HG02571 (cell line): ENCODE measurements at regions not wholly inside any gene's neighbourhood (a gene's known extent, or its start where the extent isn't known, plus 50 kb on each side); places are given as distances from the start of the nearest gene placed in this dataset.

Experiments used
- ATAC-seq: cut with Tn5 transposase; IDR thresholded peaks from one replicate; pipeline ENCODE4 v1.9.1; 2021; ENCODE audit warnings: mild to moderate bottlenecking, moderate library complexity; ENCODE audit not compliant: unreplicated experiment

DNA sequence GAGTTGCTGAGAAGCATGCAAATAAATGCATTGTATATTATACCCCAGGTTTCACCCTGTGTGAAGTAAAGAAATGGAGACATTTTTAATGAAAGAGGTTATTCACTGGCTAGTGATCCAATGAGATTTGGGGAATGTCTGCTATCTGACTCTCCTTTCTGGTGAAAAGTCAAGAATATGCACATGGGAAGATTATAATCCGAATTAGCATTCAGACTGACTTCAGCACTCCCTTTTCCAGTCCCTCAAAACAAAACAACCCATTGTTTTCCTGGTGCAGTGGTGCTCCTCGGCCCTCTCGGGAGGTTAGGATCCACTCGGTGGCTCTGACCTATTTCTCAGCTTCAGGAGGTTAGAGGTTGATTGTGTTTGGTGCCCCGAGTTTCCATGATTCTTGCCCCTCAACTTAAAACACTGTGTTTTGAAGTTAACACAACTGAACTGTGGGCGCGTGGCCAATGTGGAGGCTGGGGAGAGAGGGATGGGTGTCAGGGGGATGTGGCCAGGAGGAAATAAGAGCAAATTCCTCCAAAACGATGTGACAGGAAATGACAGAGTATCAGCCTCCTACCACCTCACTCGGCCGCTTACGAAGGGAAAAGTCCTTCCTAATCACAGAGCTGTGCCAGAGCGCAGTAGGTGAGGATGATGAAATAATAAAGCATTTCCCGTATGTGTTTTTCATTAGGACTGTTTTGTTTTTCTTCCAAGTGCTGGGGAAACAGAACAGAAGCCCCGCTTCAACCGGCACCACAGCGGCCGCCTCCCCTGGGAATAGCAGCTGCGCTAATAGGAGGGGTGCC lies 440.1 kb downstream of the MTX2 start:
- no peak for ATAC-seq

DNA sequence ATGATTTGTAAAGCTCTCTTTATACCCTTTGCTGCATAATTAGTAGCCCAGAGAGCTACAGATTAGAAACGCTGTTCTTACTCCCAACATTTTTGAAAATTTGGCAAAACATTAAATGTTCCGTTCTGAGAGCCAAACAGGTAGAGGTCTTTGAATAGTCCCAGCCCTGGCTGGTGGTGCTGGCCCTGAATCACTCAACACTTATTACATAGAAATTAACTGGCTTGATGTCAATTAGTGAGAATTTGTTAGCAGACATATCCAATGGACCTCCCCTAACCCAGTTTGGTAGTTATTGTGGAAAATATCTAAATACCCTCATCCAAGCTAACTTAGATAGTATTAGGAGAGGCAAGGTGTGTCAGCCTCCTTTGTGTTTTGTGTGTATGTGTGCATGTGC lies 440.7 kb downstream of the MTX2 start:
- no peak for ATAC-seq

DNA sequence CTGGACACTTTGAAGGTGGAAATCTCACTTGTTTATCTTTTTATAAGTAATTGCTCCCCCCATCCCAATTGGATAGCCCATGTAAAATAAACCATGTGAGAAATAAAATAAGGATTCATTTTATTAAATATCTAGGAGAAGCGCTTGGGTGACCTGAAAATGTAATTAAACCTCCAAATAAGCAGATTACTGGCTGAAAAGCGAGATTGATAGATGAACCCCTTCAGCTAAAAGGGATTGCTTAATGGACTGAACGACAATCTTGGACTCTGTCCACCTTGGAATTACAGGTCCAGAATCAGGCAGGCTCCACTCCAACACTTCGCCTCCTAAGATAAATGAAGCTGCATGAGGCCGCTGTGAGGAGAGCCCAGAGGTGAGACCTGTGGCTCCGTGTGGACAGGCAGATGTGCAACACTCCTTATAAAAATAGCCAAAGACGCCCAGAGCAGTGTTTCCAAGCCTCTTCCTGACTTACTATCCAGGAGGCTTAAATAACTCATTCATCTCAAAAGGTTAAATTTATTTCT lies 441.5 kb downstream of the MTX2 start:
- no peak for ATAC-seq

DNA sequence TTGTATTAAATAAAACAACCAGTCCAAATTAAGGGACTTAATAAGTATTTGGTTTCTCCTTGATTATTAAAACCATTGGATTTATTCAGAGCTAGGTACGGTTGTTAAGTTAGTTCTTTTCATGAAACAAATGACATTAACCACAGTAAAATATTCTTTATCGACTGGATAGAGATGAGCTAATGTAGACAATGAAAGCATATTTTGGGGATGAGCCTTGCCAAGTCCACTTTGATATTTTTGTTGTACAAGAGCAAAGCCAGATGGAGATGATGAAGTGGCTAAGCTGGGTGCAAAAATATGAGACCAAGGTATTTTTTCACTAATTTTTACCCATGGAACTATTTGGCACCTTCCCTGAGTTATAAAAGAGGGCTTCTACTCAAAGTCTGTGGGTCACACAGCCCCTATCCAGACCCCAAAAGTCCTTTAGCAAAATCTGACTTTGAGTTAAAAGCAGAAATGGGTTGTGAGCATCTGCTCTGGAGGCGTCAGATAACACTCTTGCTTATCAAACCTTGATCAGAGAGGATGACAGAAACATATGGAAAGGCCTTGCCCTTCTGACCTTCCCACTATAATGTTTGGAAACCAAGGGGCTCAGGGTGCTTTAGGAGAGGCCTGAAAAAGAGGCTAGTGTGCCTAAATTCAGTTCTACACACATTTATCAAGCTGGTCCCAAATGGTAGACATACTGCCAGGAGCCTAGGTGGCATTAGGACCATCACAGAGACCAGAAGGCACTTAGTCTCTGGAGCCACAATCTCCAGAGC lies 456.8 kb downstream of the MTX2 start:
- ATAC-seq: no peak

DNA sequence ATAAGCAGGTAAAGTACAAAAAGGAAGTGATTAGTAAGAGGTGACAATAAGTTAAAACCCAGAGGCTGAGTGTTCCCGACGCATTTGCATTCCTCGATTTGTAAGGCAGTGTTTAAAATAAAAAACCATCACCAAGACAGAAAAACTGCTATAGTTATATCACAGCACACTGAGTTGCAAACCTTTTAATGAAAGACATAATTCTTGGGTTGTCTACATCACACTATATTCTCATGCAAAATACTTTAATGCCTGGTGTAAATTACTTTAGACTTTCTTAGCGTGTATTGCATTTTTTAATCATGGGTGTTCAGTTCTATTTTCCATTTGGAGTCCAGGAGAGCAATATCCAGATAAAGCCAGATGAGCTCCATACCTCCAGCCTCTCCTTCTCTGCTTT lies 458.5 kb downstream of the MTX2 start:
- no peak for ATAC-seq

DNA sequence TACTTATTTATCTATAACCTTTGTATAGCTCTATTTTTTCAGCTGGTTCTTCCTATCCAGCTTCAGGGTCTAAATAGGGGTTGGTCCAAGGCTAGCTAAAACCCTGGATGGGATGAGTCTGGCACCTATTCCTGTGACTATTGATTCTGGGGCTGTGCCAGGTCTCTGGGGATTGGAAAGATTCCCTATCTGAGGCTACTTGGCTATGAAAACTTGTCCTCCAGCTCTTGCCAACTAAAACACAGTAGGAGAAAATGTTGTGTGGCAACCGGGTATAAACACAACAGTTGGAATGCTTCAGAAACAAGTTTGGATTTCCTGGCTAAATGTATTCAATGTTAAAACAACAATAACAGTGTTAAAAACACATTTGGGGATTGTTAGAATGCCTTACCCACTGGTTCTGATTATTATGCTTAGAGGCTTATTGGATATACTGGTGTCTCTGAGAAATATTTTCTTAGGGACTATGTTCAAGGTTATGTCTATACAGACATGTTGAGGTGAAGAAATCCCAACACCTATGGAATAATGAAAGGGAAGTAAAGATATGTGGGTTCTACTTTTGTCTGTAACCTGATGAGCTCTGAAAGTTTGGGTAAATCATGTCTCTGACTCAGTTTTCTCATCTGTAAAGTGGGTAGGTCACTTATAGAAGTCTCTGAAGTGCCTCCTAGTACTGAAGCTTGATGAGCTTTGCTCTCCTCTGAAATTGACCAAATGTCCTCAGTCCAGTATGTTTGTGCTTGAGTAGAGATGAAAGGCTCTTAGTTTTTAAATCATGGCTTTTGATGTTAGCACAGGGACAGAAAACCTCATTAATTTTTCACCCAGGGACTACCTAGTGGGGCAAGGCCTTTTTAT lies 460.7 kb downstream of the MTX2 start:
- ATAC-seq: no peak

DNA sequence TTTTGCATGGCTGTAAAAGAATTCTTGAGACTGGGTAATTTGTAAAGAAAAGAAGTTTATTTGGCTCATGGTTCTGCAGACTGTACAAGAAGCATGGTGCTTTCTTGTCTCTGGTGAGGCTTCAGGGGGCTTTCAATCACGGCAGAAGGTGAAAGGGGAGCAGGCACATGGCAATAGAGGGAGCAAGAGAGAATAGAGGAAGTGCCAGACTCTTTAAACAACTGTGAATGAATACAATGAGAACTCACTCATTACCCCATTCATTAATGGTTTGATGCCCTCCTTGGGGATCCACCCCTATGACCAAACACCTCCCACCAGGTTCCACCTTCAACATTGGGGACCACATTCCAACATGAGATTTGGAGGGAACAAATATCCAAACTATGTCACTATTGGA lies 463.5 kb downstream of the MTX2 start:
- no peak for ATAC-seq

DNA sequence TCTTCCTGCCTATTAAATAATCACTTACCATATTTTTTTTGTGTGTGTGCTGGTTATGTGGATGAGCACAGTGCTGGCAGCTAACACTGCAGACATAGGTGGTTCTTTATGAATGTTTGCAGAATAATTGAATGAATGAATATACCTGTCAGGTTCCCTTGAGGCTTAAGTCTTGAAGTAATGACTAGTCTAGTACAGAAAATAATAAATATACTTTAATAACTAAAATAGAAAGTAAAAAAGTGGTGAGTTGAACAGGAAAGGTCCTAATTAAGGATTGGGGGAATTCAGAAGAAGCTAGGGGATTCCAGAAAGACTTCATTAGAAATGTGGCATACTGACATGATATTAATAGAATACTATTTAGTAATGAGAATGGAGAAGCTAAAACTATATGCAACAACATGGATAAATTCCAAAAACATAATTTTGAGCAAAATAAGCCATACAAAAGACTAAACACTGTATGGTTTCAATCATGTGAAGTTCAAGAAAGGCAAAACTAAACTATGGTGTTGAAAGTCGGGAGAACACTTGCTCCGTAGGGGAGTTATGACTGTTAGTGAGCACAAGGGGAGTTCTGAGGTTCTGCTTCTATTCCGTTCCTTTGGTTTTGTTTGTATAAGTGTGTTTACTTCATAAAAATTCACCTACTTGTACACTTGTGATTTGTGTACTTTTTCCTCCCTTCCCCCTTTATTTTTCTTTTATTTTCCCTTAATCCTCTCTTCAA lies 464.6 kb downstream of the MTX2 start:
- ATAC-seq: no peak

DNA sequence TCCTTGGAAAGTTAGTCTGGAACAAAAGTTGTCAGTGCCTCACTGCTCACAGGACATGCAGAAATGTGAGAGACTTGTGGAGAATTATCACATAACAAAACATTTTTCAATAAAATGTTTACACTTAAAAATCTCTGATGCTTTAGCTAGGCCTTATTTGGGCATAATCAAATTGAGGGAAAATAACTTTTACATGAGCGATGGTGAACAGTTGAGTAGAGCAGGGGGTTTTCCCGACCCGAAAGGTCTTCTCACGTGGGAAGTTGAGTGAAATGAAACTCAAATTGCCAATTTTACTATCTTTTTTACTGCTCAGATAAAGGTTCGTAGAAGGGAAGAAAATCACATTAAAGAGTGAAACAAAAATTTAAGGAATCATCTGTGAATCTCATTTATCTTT lies 465.6 kb downstream of the MTX2 start:
- ATAC-seq: no peak

DNA sequence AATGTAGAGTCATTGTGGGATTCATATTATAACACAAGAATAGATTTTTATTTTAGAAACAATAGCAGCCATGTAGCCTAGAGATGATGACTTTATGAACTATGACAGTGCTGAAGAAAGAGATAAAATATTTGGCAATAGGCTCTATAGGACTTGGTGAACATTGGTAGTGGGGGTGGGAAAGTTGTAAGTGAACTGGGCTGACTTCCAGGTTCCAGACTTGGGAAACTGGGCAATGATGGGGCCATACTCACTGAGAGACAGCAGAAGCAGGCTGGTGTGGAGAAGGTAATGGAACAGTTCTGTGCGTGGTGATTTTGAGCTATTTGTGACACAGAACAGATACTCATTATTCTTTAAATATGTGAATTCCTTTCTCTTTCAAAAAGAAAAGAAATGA lies 470.3 kb upstream of the HNRNPA3 start:
- ATAC-seq: no peak

DNA sequence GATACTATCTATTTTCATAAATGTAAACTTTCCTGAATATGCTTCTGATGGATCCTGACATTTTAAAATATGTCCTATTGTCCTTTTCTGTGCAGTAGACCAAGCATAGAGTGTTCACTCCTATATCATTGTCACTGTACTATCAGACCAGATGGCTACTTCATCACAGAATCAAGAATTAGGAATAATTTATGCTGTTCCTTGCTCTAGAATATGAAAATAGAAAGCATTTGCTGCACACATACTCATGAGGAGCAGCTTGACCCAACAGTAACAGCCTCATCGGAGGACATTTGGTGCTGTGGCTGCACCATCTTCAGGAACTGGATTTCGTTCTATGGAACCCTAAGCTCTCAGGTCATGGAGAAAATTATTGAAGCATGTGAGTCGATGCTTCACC lies 468.9 kb upstream of the HNRNPA3 start:
- no peak for ATAC-seq

DNA sequence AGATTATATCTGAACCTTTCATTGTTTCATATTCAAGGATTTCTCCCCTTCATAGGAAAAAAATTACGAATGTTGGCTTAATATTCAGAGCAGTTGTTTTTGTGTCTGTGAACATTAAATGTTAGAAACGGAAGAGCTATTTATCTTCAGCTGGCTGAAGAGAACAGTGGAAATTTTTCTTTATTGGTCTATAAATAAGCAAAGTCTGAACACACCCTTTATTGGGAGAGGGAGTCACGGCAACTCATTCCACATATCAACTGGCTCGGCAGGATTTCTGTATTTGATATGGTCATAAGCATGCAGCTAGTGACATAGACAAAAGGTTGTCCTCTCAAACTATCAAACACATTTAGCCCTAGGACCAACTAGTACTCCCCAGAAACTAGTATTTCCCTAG lies 468.4 kb upstream of the HNRNPA3 start:
- no peak for ATAC-seq

DNA sequence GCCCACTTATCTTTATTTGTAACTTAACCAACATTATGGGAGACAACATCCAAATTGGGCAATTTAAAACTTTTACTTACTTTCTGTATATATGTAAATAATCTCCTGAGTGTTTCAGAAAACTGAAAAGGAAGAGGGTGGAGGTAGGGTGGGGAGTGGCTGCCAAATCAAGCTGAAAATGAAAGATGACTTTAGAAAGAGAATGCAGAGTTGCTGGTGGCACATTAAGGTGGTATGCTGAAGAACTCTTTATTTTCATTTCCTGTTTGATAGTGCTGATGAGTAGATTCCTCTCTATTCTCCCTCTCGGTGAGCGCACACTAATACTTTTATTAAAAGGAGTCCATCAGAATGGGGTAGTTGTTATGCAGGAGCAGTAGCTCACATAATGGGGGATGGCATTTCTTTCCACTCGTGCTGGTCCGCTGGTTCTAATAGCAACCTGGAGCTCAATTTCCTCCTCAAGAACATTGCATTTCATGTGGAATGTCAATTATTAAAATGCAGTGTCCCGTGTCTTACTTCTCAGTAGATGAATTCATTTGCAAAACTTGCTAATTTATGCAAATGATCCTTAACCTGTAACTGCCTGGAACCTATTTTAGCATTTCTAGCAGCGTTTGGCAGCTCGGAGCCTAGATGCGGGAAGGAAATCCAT lies 466.9 kb upstream of the HNRNPA3 start:
- peak; percentile 53 for ATAC-seq

DNA sequence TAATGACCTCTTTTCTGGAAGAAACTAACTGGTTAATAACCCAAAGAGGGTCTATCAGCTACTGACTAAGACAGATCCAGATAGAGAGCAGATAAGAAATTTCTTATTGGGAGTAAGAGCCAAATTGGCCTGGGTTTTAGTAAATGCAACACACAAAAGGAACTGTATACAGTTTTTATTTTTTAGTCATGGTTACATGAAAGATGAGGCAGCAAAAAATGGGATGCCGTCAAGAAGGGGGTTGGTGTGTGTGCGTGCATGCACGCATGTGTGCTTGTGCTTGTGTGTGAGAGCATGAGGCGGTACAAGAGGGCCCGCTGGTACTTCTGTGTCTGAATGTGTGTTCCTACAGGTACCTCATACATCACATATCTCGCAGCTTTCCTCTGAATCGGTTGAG lies 466.2 kb upstream of the HNRNPA3 start:
- no peak for ATAC-seq

DNA sequence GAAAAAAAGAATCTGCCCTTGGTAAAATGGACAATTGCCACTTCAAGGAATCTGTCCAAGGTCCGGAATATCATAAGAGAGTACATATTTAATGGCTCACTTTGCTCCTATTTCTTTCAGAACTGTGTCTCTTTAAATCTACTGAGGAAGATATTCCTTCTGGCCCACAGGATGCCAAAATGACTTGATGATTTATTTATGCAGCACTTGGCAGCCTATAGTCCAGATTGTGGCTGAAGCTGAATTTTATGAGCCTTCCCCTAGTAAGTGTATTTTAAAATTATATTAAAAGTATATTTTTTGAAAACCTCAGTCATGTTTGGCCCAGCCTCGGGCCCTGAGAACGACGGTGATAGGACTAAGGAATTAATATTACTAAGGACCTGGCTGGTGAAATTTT lies 465.1 kb upstream of the HNRNPA3 start:
- ATAC-seq: no peak

DNA sequence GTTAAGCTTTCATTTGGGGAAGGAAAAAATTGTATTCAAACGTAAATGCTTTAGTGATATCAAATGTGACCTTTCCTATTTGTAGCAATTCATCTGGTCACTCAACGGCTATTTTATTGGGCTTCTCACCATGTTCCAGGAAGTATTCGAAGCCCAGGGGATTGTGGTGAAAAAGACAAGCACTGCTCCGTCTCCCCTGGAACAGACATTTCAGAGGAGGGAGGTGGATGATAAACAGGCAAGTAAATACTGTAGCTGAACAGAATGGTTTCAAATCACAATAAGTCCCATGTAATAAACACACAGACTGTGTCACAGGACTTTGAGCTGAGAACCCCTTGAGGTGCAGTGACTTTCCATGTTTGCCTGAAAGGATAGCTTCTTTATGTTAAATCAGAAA lies 464.7 kb upstream of the HNRNPA3 start:
- ATAC-seq: no peak

DNA sequence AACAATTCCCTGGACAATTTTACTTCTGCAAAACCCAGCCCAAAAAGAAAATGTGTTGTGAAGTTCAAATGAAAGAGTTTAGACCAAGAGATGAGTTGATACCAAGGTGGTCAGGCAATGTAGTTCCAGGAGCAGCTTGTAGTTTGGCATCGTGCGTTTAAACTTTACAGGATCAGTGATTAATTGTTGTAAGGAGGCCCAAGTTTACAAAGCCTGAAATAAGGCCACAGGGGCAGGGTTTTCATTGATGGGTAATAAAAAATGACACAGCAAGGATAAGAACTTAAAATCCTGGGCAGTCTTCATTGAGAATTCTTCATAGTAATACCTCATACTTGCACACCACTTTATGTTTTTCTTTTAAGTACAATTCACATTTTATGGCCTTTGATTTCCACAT lies 463.9 kb upstream of the HNRNPA3 start:
- ATAC-seq: no peak

DNA sequence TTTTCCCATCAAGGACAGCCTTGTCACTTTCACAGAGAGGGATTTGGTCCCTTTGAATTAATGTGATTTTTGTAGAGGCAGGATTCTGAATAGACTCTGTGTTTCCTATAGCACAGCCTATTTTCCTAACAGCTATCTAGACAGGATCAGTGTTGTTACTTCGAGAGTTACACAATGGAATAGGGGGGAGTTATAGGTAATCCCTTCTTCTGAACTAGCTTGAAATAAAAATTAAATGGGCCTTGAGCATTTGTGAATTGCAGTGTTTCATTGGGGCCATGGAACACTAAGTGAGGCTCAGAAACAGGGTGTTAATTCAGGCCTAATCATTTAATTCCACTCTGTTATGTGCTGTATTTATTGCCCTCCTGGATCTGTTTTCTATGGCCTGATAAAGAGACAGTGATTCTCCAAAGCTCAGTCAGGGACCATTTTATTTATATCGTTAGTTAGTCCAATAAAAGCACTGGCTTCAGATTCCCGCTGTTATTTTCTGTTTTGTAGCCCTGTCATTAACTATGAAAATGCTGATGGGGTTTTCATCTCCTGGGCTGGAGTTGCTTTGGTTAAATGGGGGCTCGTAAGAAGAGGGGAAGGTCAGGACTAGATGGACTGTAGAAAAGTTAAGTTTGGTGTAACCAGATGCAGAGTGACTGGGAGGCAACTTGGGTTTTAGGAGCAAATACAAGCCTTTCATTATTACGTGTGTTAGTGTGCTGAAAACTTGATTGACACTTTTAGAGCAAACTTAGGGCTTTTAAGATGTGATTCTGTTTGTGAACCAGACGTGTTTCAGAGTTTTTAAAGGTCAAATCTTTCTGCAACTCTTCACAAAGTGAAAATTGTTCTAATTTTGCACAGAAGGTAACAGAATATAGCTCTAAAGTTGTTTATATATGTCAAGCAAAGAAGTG lies 461.0 kb upstream of the HNRNPA3 start:
- ATAC-seq: no peak

DNA sequence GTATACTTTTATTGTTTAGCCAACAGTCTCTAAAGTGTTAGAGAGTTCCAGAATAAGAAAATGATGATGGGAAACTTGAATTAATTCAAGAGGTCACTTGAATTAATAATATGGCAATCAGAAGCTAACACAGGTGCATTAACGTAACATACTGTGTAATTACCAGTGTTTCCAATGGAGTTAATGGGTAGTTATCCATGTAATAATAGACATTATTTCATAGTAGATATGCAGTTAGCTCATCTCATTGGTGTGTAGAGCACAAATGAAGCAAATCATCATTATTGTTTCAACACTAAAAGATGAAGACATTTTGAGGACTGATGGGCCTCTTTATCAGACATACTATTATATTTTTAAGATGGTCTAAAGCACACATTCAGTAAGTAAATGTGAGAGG lies 460.3 kb upstream of the HNRNPA3 start:
- no peak for ATAC-seq
